ENCODE measurements at regions not wholly inside any gene's neighbourhood (a gene's known extent, or its start where the extent isn't known, plus 50 kb on each side); places are given as distances from the start of the nearest gene placed in this dataset.
A peak's percentile ranks its signal among the peaks of the same experiment; 100 is the strongest.

GRCh38 chr1:229104654-229105053 lies 166.3 kb upstream of the RAB4A start:
- Histone ChIP-seq H3K27ac (no peak overlapping the region), H3K4me3 (no peak overlapping the region)

- Histone ChIP-seq H3K4me3 (no peak overlapping the region), H3K27ac (no peak overlapping the region)
These were observed 165.8 kb upstream of the RAB4A start for GRCh38 chr1:229105109-229105508.

DNA sequence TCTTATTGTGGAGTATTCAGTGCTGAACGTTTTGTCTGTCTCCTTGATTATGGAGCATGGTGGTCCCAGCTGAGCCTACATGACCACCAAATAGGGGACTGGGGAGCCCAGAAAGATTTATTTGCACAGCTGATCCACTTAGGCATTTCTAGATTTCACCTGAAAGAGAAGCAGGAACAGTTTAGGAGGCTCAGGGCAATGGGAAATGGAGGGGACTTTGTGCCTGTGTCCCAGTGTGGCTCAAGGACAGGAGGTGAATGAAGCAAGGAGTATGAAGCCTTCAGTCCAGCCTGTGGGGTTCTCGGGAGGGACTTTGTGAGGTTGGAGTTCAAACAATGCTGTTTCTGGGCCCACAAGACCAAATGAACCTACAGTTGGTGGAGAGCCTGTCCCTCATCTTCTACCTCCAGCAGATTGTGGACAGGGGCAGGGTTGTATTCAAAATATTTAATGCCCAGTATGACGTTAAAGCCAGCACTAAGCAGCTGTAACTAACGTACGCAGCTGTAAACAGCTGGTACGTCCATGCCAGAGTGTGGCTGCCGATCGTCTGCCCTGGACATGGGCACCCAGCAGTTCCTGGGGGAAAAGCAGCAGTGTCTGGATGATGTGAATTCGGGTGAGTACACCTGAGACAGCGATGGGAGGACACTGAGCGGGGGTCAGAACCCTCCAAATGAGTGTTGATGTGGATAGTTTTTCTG lies 164.9 kb upstream of the RAB4A start:
- H3K4me3 ChIP-seq, result no peak overlapping the region
- no peak overlapping the region for H3K27ac ChIP-seq

DNA sequence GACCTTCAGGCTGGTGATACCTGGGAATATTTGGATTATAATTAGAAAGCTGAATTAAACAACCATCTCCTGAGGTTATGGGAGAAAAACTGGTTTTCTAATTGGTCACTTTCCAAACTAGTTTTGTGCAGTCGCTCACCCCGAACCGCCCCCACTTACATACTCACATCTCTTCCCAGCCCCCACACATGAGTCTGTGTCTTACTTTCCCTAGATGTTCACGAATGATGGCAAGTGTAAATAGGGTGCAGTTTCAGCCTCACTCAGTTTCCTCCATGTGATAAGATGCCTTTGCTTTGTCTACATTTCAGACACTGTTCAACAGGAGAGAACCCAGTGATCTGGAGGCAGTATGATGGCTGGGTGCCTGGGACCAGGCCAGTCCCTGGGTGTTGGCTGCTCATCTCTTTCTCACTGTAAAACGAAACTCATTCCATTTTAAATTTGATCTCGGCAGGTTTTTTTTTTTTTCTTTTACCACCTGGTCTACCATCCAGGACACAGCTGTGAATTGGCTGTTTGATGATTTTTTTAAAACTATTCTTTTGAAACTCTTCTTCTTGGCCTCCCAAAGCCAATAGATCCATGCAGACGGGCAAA lies 164.3 kb upstream of the RAB4A start:
- no peak overlapping the region for H3K4me3 ChIP-seq
- H3K27ac ChIP-seq, result no peak overlapping the region

DNA sequence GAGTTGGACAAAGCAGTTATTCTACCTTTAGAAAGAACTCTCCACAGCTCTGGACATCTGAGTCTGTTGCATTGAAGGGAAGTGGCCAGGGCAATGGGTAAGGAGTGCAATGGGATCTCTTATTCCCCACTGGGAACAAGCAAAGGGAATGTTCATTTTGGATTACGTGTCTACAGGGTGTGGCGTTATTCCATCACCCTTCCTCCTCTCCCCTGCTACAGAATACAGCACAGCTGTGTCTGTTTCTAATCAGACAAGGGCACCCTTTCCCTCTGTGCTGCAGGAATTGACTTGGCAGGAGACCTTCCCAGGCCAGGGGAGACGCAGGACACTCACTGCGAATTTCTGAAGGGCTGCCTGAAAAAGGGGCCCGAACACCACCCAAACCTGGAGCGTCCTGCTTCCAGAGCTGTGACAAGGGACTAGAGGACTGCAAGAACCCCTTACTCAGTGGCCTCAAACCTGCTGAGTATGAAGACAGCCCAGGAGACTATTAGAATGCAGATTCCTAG lies 163.6 kb upstream of the RAB4A start:
- Histone ChIP-seq H3K27ac (no peak overlapping the region), H3K4me3 (no peak overlapping the region)

- no peak overlapping the region for H3K27ac ChIP-seq
- H3K4me3 ChIP-seq, result no peak overlapping the region
These were observed 162.9 kb upstream of the RAB4A start for GRCh38 chr1:229107972-229108371.

DNA sequence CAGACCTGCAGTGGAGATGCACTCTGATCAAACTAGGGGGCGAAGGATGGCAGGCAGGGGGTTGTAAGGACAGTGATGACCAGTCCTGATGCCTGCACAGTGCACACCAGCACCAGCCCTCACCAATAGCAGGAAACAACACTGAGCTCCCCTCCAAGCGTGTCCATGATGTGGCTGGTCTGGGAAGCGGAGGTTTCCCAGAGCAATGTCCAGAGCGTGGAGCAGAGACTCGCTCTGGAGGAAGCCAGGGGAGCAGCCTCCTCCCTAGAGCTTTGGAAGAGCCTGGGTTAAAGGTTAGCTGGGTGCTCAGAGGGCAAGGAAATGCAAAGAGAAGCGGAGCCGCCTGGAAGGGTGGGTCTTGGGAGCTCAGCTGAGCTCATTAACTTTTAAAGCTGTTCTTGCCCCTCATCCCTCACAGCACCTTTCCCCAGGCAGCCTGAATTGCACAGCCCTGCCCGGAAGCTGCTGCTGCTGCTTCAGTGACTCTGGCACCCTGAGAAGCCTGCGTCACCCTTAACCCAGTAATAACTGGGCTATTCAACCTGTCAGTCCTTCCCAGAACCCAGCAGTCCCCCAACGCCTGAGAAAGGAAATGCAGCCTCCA lies 162.2 kb upstream of the RAB4A start:
- peak overlapping the region in 1 of 21 experiments; percentile 13 for H3K27ac ChIP-seq
- H3K4me3 ChIP-seq, result no peak overlapping the region

GRCh38 chr1:229109320-229109761 lies 161.6 kb upstream of the RAB4A start:
- no peak overlapping the region for H3K4me3 ChIP-seq
- H3K27ac ChIP-seq, result peak overlapping the region in 2 of 21 experiments; percentile 13 to 58

DNA sequence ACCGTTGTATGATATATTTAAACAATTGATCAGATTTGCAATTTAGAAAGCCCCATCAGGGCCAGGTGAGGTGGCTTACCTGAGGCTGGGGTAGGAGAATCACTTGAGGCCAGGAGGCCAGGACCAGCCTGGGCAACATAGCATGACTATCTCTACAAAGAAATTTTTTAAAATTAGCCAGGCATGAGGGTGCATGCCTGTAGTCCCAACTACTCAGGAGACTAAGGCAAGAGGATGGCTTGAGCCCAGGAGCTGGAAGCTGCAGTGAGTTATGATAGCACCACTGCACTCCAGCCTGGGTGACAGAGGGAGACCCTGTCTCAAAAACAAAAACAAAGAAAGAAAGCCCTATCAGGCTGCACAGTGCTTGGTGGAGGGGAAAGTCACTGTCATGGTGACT lies 159.9 kb upstream of the RAB4A start:
- H3K4me3 ChIP-seq, result no peak overlapping the region
- H3K27ac ChIP-seq, result no peak overlapping the region

GRCh38 chr1:229111703-229112319 lies 159.1 kb upstream of the RAB4A start:
- Histone ChIP-seq H3K27ac (no peak overlapping the region), H3K4me3 (no peak overlapping the region)

GRCh38 chr1:229112832-229113548 lies 157.9 kb upstream of the RAB4A start:
- no peak overlapping the region for H3K27ac ChIP-seq
- no peak overlapping the region for H3K4me3 ChIP-seq

DNA sequence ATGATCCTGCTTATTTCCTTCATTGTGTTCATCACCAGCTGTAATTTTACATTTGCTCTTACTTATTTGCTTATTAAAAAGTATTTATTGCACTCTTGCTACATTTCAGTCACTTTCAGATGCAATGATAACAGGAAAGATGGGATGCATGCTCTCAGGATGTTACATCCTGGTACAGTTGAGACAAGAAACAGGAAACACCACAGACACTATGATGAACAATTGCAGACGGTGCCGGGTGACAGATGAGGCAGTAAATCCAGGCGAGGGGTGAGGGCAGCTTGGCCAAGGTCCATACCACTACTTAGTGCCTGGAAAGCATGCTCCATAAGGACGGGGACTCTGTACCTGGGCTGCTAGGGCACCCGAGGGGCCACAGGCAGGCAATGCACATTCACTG lies 156.6 kb upstream of the RAB4A start:
- Histone ChIP-seq H3K4me3 (no peak overlapping the region), H3K27ac (no peak overlapping the region)

- Histone ChIP-seq H3K4me3 (no peak overlapping the region), H3K27ac (no peak overlapping the region)
These were observed 156.0 kb upstream of the RAB4A start for GRCh38 chr1:229114850-229115365.

DNA sequence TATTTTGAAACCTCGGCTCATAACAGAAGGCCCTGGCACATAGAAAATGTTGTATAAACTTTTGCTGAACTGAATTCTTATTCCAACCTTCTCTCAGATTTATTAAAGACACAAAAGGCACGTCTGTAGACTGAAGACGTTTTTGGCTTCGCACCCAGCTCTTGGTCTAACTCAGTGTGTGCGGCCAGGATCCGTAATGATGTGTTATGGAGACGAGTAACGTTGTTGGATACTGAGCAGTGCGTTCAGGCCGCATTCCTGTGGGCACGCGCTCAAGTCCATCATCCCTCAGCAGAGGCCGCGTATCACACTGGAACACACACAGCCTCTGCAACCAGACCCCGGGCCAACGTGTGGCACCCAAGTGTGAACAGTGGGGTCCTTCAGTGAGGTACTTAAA lies 154.8 kb upstream of the RAB4A start:
- Histone ChIP-seq H3K4me3 (no peak overlapping the region), H3K27ac (no peak overlapping the region)

GRCh38 chr1:229117664-229118300 lies 153.1 kb upstream of the RAB4A start:
- Histone ChIP-seq H3K4me3 (no peak overlapping the region), H3K27ac (peak overlapping the region in 3 of 21 experiments; percentile 2 to 49 (median 20))

DNA sequence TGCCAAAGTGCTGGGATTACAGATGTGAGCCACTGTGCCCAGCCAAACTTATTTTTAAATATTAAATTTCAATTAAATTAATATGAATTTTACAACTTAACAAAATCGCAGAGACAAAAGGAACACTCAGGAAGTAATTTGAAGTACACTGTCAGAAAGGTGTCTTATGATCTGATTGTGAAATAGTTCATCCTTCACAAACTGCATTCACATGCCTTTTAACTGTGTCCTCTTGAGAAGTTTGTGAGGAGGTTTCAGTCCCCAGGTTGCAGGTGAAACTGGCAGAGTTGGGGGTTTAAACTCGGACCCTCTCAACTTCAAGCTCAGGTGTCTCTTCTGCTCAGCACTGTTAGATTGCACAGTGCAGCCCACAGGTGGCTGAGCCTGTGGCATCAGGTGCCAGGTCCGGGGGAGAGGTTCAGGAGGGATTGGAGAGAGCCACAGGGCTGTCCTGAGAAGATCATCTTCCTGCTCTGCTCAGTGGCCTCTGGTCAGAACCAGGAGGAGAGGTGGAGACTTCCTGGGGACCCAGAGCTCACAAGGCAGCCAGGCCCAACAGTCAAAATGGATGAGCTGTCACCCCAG lies 152.3 kb upstream of the RAB4A start:
- Histone ChIP-seq H3K27ac (no peak overlapping the region), H3K4me3 (no peak overlapping the region)

DNA sequence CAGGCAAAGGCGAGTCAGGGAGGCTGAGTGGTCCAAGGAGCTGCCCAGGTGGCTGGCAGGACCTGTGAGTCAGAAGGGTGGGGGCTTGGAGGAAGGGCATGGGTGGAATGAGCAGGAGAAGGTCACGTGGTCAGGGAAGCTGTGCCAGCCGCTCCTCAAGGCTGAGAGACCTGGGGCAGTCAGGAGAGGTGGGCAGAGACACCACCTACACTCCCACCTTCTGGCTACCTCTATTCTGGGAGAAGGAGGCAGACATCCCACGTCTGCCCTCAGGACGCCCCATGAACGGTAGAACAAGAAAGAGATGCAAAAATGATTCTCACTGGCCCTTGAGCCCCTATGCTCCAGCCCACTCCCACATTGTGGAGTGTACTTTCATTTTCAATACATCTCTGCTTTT lies 151.8 kb upstream of the RAB4A start:
- no peak overlapping the region for H3K27ac ChIP-seq
- no peak overlapping the region for H3K4me3 ChIP-seq

DNA sequence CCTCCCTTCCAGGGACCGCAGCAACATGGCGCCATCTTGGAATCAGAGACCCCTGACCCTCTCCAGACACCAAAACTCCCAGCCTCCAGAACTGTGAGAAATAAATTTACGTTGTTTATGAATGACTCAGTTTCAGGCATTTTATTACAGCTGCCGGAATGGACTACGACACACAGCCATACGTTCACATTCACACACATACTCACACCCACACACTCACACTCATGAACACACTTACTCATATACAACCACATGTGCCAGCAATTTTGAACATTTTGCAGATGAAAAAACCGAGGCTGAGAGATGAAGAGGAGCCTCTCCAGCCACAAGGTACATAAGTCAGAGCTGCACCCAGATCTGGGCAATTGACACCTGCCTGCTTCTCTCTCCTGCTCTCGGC lies 151.0 kb upstream of the RAB4A start:
- Histone ChIP-seq H3K4me3 (no peak overlapping the region), H3K27ac (no peak overlapping the region)

- H3K27ac ChIP-seq, result no peak overlapping the region
- H3K4me3 ChIP-seq, result no peak overlapping the region
These were observed 149.0 kb upstream of the RAB4A start for GRCh38 chr1:229121845-229122436.
